AG09319 (cell line): ENCODE measurements at regions not wholly inside any gene's neighbourhood (a gene's known extent, or its start where the extent isn't known, plus 50 kb on each side); places are given as distances from the start of the nearest gene placed in this dataset.

ENCODE experiments used
- DNase-seq: peaks from one replicate; pipeline ENCODE4 v3.0.0-alpha.2; 2010; ENCODE audit warnings: low read depth; ENCODE audit errors: extremely low read depth
- CTCF ChIP-seq: IDR thresholded peaks from 2 replicates; pipeline ENCODE4 v1.5.1; 2011; ENCODE audit warnings: low read depth, mild to moderate bottlenecking, inconsistent platforms, low read length, moderate library complexity

DNA sequence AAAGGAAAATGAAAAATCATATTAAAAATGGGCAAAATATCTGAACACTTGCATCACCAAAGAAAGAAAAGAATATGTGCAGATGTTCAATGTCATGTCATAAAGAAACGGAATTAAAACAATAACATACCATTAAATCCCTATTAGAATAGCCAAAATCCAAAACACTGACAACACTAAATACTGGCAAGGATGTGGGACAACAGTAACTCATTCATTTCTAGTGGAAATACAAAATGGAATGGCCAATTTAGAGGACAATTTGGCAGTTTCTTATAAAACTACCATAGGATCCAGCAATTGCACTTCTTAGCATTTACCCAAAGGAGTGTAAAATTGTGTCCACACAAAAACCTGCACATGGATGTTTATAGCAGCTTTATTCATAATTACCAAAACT is 542.5 kb upstream of the UBE2E2 start:
- no peak for DNase-seq
- no peak for TF ChIP-seq CTCF

DNA sequence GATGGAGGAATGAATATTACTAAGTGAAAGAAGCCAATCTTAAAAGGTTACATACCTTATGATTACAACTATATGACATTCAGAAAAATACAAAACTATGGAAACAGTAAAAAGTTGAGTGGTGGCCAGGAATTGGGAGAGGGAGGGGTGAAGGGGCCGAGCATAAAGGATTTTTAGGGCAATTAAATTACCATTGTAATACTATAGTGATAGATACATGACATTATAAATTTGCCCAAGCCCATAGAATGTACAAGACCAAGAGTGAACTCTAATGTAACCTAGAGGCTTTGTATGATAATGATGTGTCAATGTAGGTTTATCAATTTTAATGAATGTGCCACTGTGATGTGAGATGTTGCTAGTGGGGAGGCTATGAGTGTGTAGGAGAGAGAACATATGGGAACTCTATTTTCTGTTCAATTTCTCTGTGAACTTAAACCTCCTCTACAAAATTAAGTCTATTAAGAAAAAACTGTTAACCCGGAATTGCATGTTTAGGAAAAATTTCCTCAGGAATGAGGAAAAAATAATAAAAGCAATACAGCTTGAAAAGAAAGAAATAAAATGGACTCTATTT is 541.9 kb upstream of the UBE2E2 start:
- DNase-seq: no peak

DNA sequence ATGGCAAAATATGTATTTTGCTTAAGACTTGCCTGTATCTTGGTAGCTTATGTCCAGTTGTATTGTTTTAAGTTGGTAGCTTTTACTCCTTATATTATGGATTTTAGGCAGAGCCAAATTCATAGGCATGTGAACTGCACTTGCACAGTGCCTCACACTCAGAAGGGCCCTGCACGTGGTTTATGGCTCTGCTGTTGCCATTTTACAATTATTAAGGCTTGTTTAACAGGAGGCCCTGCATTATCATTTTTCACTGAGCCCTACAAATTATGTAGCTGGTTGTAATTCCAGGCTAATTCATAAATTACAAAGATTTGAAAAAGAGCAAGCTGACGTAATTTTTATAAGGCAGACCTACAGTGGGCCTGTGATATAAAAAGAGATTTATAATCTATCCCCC is 537.6 kb upstream of the UBE2E2 start:
- DNase-seq: no peak
- no peak for TF ChIP-seq CTCF

More for the DNA sequence above, 541.9 kb upstream of the UBE2E2 start:
- no peak for TF ChIP-seq CTCF

GRCh38 chr3:22666736-22667135 is 536.4 kb upstream of the UBE2E2 start:
- TF ChIP-seq CTCF: no peak
- no peak for DNase-seq

- no peak for TF ChIP-seq CTCF
- no peak for DNase-seq
These were observed 531.3 kb upstream of the UBE2E2 start for GRCh38 chr3:22671848-22672247.

GRCh38 chr3:22684739-22685138 is 518.4 kb upstream of the UBE2E2 start:
- TF ChIP-seq CTCF: no peak
- DNase-seq: no peak

- DNase-seq: no peak
- peak; percentile 25 for TF ChIP-seq CTCF
These were observed 517.5 kb upstream of the UBE2E2 start for GRCh38 chr3:22685597-22685996.
